Trophoblast cell (in vitro differentiated cells and primary cell): ENCODE measurements at regions not wholly inside any gene's neighbourhood (a gene's known extent, or its start where the extent isn't known, plus 50 kb on each side); places are given as distances from the start of the nearest gene placed in this dataset.

Experiments
- DNase-seq, 2 donors: peaks; one replicate each; pipeline ENCODE4 v3.0.0-alpha.2; 2016
- H2AFZ ChIP-seq: 2 replicates; pipeline ENCODE4 v1.6.1; 2013; ENCODE audit warnings: low read length, moderate library complexity, mild to moderate bottlenecking; ENCODE audit not compliant: insufficient read depth, poor library complexity
- H2AK5ac ChIP-seq: 2 replicates; pipeline ENCODE4 v1.6.1; 2013; ENCODE audit warnings: mild to moderate bottlenecking, low read length
- H2BK120ac ChIP-seq: 2 replicates; pipeline ENCODE4 v1.6.1; 2013; ENCODE audit warnings: low read length, mild to moderate bottlenecking, moderate library complexity; ENCODE audit not compliant: insufficient read depth, poor library complexity
- H2BK12ac ChIP-seq: 2 replicates; pipeline ENCODE4 v1.6.1; 2013; ENCODE audit warnings: mild to moderate bottlenecking, low read length, moderate library complexity
- H2BK5ac ChIP-seq: 2 replicates; pipeline ENCODE4 v1.6.1; 2013; ENCODE audit warnings: low read length, low read depth, moderate library complexity, mild to moderate bottlenecking; ENCODE audit not compliant: poor library complexity
- H3K14ac ChIP-seq: 2 replicates; pipeline ENCODE4 v1.6.1; 2013; ENCODE audit warnings: mild to moderate bottlenecking, low read length
- H3K18ac ChIP-seq: 2 replicates; pipeline ENCODE4 v1.6.1; 2013; ENCODE audit warnings: mild to moderate bottlenecking, low read length
- H3K23ac ChIP-seq: 2 replicates; pipeline ENCODE4 v1.6.1; 2013; ENCODE audit warnings: low read length
- H3K27ac ChIP-seq: 2 replicates; pipeline ENCODE4 v1.5.1; 2013; ENCODE audit warnings: low read depth, mild to moderate bottlenecking, inconsistent platforms, low read length, moderate library complexity
- H3K27me3 ChIP-seq: 2 replicates; pipeline ENCODE4 v1.6.1; 2013; ENCODE audit warnings: inconsistent platforms, mild to moderate bottlenecking, low read length, moderate library complexity; ENCODE audit not compliant: insufficient read depth
- H3K36me3 ChIP-seq, 2 experiments: 1 replicate in 1 of 2; 2 replicates in 1 of 2; pipeline ENCODE4 v1.6.1; 2013; ENCODE audit warnings: low read length in 2 of 2, mild to moderate bottlenecking in 2 of 2, moderate library complexity in 1 of 2; ENCODE audit not compliant: insufficient read depth in 2 of 2, control insufficient read depth in 1 of 2
- H3K4ac ChIP-seq: 2 replicates; pipeline ENCODE4 v1.6.1; 2013; ENCODE audit warnings: low read depth, mild to moderate bottlenecking, low read length, moderate library complexity
- H3K4me1 ChIP-seq, 2 experiments: 1 replicate in 1 of 2; 2 replicates in 1 of 2; pipeline ENCODE4 v1.6.1; 2013; ENCODE audit warnings: low read length in 2 of 2, mild to moderate bottlenecking in 2 of 2, moderate library complexity in 1 of 2; ENCODE audit not compliant: insufficient read depth in 2 of 2, control insufficient read depth in 1 of 2
- H3K4me2 ChIP-seq: 2 replicates; pipeline ENCODE4 v1.6.1; 2013; ENCODE audit warnings: inconsistent platforms, mild to moderate bottlenecking, low read length, moderate library complexity
- H3K4me3 ChIP-seq: 2 replicates; pipeline ENCODE4 v1.5.1; 2013; ENCODE audit warnings: mild to moderate bottlenecking, low read depth, low read length, inconsistent platforms
- H3K79me1 ChIP-seq: one replicate; pipeline ENCODE4 v1.6.1; 2013; ENCODE audit warnings: low read length
- H3K79me2 ChIP-seq: 2 replicates; pipeline ENCODE4 v1.6.1; 2013; ENCODE audit warnings: low read length, mild to moderate bottlenecking; ENCODE audit not compliant: control insufficient read depth, insufficient read depth, poor library complexity
- H3K9ac ChIP-seq: 2 replicates; pipeline ENCODE4 v1.6.1; 2013; ENCODE audit warnings: mild to moderate bottlenecking, low read length
- H3K9me3 ChIP-seq: 2 replicates; pipeline ENCODE4 v1.6.1; 2013; ENCODE audit warnings: low read depth, mild to moderate bottlenecking, control low read depth, inconsistent platforms, low read length; ENCODE audit not compliant: insufficient read depth
- H4K12ac ChIP-seq: 2 replicates; pipeline ENCODE4 v1.6.1; 2013; ENCODE audit warnings: low read depth, mild to moderate bottlenecking, low read length, moderate library complexity
- H4K8ac ChIP-seq: 2 replicates; pipeline ENCODE4 v1.6.1; 2013; ENCODE audit warnings: low read depth, mild to moderate bottlenecking, low read length, moderate library complexity
- H4K91ac ChIP-seq: one replicate; pipeline ENCODE4 v1.6.1; 2013; ENCODE audit warnings: low read depth, mild to moderate bottlenecking, low read length, moderate library complexity
- WGBS: extraction: QIAGEN DNeasy Blood & Tissue Kit; methylation state at CpG from one replicate; pipeline ENCODE4 v1.1.7; 2013; ENCODE audit warnings: missing lambda C conversion rate; ENCODE audit not compliant: insufficient read length, insufficient coverage; ENCODE audit errors: extremely low coverage; 5-methylcytosine and 5-hydroxymethylcytosine counted together

- Histone ChIP-seq H3K9ac (no peak overlapping the region), H2AFZ (no peak overlapping the region), H3K4me1 (peaks cover 0 to 2% of the 10 kb centered on the region in 2 experiments), H2BK120ac (no peak overlapping the region), H3K36me3 (no peaks in the 10 kb centered on the region), H3K4ac (no peak overlapping the region), H3K14ac (no peak overlapping the region), H3K27ac (no peak overlapping the region), H3K79me2 (no peaks in the 10 kb centered on the region), H3K18ac (no peak overlapping the region), H4K91ac (no peak overlapping the region), H3K4me3 (no peak overlapping the region), H3K23ac (no peak overlapping the region), H3K27me3 (no peaks in the 10 kb centered on the region), H3K9me3 (peaks cover 2% of the 10 kb centered on the region), H2BK12ac (no peak overlapping the region), H3K79me1 (no peaks in the 10 kb centered on the region), H2BK5ac (no peak overlapping the region), H2AK5ac (no peak overlapping the region), H4K12ac (no peak overlapping the region), H3K4me2 (no peak overlapping the region), H4K8ac (no peak overlapping the region)
- no CpG with 5 or more reads among the region's 6 CpGs for WGBS
- no peak for DNase-seq
Observed at GRCh38 chr16:72357910-72358309, 186.0 kb upstream of the PMFBP1 start.

DNA sequence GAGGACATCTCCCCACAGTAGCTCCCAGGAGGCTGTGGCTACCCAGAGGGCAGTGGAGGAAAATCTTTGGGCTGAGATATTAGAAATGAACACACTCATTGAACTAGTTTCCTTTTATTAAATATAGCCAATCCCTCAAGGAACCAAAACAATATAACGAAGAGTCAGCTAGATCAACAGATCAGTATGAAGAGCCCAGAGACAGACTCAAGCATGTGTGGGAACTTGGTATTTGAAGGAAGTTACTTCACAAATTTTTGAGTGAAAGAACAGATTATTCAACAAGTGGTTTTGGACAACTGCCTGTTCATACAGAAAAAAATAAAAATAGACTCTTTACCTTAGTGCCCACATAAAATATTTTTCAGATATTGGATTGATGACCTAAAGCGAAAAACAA, 183.6 kb upstream of the PMFBP1 start:
- no peak overlapping the region for H2BK12ac ChIP-seq
- H2AK5ac ChIP-seq = no peak overlapping the region
- no peak overlapping the region for H3K14ac ChIP-seq
- no peaks in the 10 kb centered on the region for H3K36me3 ChIP-seq
- H4K12ac ChIP-seq = no peak overlapping the region
- no peak overlapping the region for H3K9ac ChIP-seq
- H3K23ac ChIP-seq = no peak overlapping the region
- H4K8ac ChIP-seq = no peak overlapping the region
- no peak overlapping the region for H3K27ac ChIP-seq
- H2AFZ ChIP-seq = no peak overlapping the region
- no peak overlapping the region for H3K18ac ChIP-seq
- DNase-seq = no peak
- H3K4me1 ChIP-seq = peaks cover 0 to 2% of the 10 kb centered on the region in 2 experiments
- no peak overlapping the region for H3K4ac ChIP-seq
- no peaks in the 10 kb centered on the region for H3K27me3 ChIP-seq
- WGBS = no CpG with 5 or more reads among the region's 2 CpGs
- no peak overlapping the region for H3K4me3 ChIP-seq
- H2BK120ac ChIP-seq = no peak overlapping the region
- H3K79me1 ChIP-seq = no peaks in the 10 kb centered on the region
- H3K79me2 ChIP-seq = no peaks in the 10 kb centered on the region
- no peak overlapping the region for H2BK5ac ChIP-seq
- H4K91ac ChIP-seq = no peak overlapping the region
- H3K9me3 ChIP-seq = peaks cover 2% of the 10 kb centered on the region
- H3K4me2 ChIP-seq = no peak overlapping the region

GRCh38 chr16:72349719-72350118, 177.8 kb upstream of the PMFBP1 start:
- no peak overlapping the region for H3K18ac ChIP-seq
- no peak overlapping the region for H3K4me3 ChIP-seq
- peaks cover 0 to 3% of the 10 kb centered on the region in 2 experiments for H3K36me3 ChIP-seq
- H3K79me1 ChIP-seq = no peaks in the 10 kb centered on the region
- H2BK12ac ChIP-seq = no peak overlapping the region
- no peaks in the 10 kb centered on the region for H3K27me3 ChIP-seq
- H4K12ac ChIP-seq = no peak overlapping the region
- H3K79me2 ChIP-seq = no peaks in the 10 kb centered on the region
- H2AK5ac ChIP-seq = no peak overlapping the region
- no peak overlapping the region for H2BK120ac ChIP-seq
- H3K4me2 ChIP-seq = no peak overlapping the region
- H3K4me1 ChIP-seq = no peaks in the 10 kb centered on the region
- H2AFZ ChIP-seq = no peak overlapping the region
- H2BK5ac ChIP-seq = no peak overlapping the region
- H3K4ac ChIP-seq = no peak overlapping the region
- H3K27ac ChIP-seq = no peak overlapping the region
- no peak overlapping the region for H3K9ac ChIP-seq
- H3K23ac ChIP-seq = no peak overlapping the region
- no peak for DNase-seq
- H3K14ac ChIP-seq = no peak overlapping the region
- no peak overlapping the region for H4K8ac ChIP-seq
- WGBS = no CpG with 5 or more reads among the region's 3 CpGs
- no peaks in the 10 kb centered on the region for H3K9me3 ChIP-seq
- no peak overlapping the region for H4K91ac ChIP-seq

- H3K9me3 ChIP-seq = peaks cover 5% of the 10 kb centered on the region
- H2AK5ac ChIP-seq = no peak overlapping the region
- no peak overlapping the region for H2AFZ ChIP-seq
- no peak overlapping the region for H3K27ac ChIP-seq
- no peak overlapping the region for H2BK120ac ChIP-seq
- no peak overlapping the region for H4K91ac ChIP-seq
- no peaks in the 10 kb centered on the region for H3K27me3 ChIP-seq
- H3K4me1 ChIP-seq = no peaks in the 10 kb centered on the region
- no peak overlapping the region for H3K9ac ChIP-seq
- no peak overlapping the region for H4K12ac ChIP-seq
- DNase-seq = no peak
- H3K36me3 ChIP-seq = peaks cover 0 to 4% of the 10 kb centered on the region in 2 experiments
- no peak overlapping the region for H3K4ac ChIP-seq
- H3K79me2 ChIP-seq = no peaks in the 10 kb centered on the region
- no peak overlapping the region for H3K4me2 ChIP-seq
- no peak overlapping the region for H3K14ac ChIP-seq
- no peak overlapping the region for H2BK12ac ChIP-seq
- H3K18ac ChIP-seq = no peak overlapping the region
- H4K8ac ChIP-seq = no peak overlapping the region
- H3K79me1 ChIP-seq = no peaks in the 10 kb centered on the region
- H3K23ac ChIP-seq = peak overlapping the region; percentile 70
- WGBS = no CpG with 5 or more reads among the region's 2 CpGs
- H2BK5ac ChIP-seq = no peak overlapping the region
- H3K4me3 ChIP-seq = peak overlapping the region; percentile 56
Observed at GRCh38 chr16:72332926-72333325, 161.0 kb upstream of the PMFBP1 start.
